Bronchial epithelial cell (primary cell): ENCODE measurements at regions not wholly inside any gene's neighbourhood (a gene's known extent, or its start where the extent isn't known, plus 50 kb on each side); places are given as distances from the start of the nearest gene placed in this dataset.

Source experiments
- DNase-seq: peaks from one replicate; pipeline ENCODE4 v3.0.0-alpha.2; 2010; ENCODE audit warnings: low read depth
- FAIRE-seq: peaks from 2 replicates; lab custom pipeline; 2011; peaks lifted over from hg19 to GRCh38; lab: Jason Lieb, UNC
- H3K27me3 ChIP-seq: 2 replicates; pipeline ENCODE4 v1.5.1; 2011; ENCODE audit warnings: low read length; ENCODE audit not compliant: control insufficient read depth, insufficient read depth
- H3K36me3 ChIP-seq: 2 replicates; pipeline ENCODE4 v1.5.1; 2011; ENCODE audit warnings: low read length; ENCODE audit not compliant: control insufficient read depth, insufficient read depth
- H3K4me3 ChIP-seq: 2 replicates; pipeline ENCODE4 v1.5.1; 2011; ENCODE audit warnings: mild to moderate bottlenecking, low read depth, low read length, control low read depth
- TF ChIP-seq, protein P1 (sequence below): IDR thresholded peaks from 2 replicates; pipeline ENCODE4 v1.5.1; 2011; ENCODE audit warnings: mild to moderate bottlenecking, moderate library complexity, low read length, control low read depth, inconsistent platforms; ENCODE audit not compliant: insufficient read depth, severe bottlenecking

- no peak for FAIRE-seq
- no peak for DNase-seq
- TF ChIP-seq, protein P1, sequence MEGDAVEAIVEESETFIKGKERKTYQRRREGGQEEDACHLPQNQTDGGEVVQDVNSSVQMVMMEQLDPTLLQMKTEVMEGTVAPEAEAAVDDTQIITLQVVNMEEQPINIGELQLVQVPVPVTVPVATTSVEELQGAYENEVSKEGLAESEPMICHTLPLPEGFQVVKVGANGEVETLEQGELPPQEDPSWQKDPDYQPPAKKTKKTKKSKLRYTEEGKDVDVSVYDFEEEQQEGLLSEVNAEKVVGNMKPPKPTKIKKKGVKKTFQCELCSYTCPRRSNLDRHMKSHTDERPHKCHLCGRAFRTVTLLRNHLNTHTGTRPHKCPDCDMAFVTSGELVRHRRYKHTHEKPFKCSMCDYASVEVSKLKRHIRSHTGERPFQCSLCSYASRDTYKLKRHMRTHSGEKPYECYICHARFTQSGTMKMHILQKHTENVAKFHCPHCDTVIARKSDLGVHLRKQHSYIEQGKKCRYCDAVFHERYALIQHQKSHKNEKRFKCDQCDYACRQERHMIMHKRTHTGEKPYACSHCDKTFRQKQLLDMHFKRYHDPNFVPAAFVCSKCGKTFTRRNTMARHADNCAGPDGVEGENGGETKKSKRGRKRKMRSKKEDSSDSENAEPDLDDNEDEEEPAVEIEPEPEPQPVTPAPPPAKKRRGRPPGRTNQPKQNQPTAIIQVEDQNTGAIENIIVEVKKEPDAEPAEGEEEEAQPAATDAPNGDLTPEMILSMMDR: no peak
- H3K4me3 ChIP-seq: no peak overlapping the region
- no peaks in the 10 kb centered on the region for H3K36me3 ChIP-seq
- no peaks in the 10 kb centered on the region for H3K27me3 ChIP-seq
Observed at GRCh38 chr1:82110366-82111254, 309.9 kb downstream of the ADGRL2 start.

- Histone ChIP-seq H3K4me3 (no peak overlapping the region), H3K27me3 (no peaks in the 10 kb centered on the region), H3K36me3 (no peaks in the 10 kb centered on the region)
- FAIRE-seq: no peak
- TF ChIP-seq, protein P1: no peak
- DNase-seq: no peak
Observed at GRCh38 chr1:82108843-82109242, 308.1 kb downstream of the ADGRL2 start.

- no peak for FAIRE-seq
- H3K36me3 ChIP-seq: no peaks in the 10 kb centered on the region
- no peak for DNase-seq
- TF ChIP-seq, protein P1: no peak
- no peak overlapping the region for H3K4me3 ChIP-seq
- H3K27me3 ChIP-seq: no peaks in the 10 kb centered on the region
Observed at GRCh38 chr1:82106672-82107071, 305.9 kb downstream of the ADGRL2 start.

- Histone ChIP-seq H3K36me3 (no peaks in the 10 kb centered on the region), H3K4me3 (no peak overlapping the region), H3K27me3 (no peaks in the 10 kb centered on the region)
- TF ChIP-seq, protein P1: no peak
- DNase-seq: peak; percentile 10
- FAIRE-seq: no peak
Observed at GRCh38 chr1:82099170-82099569, 298.4 kb downstream of the ADGRL2 start.

DNA sequence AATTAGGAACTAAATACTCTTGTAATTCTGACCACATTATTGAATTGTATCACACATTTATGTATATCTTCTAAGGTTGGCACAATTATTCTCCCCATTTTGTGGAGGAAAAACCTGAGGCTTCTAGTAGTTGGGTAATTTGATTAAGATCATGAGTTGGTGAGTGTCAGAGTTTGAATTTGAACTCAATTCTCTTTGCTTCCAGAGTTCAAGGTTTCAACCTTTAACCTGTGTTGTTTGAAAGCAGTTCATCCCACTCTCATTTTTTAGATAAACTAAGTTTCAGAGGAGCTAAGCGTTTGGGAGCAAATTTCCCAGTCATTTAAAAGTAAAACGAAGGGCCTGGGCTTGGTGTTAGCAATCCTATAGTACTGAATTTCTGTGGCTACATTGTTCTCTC, 293.4 kb downstream of the ADGRL2 start:
- no peaks in the 10 kb centered on the region for H3K36me3 ChIP-seq
- no peak for FAIRE-seq
- TF ChIP-seq, protein P1: no peak

More for the DNA sequence above, 293.4 kb downstream of the ADGRL2 start:
- no peak overlapping the region for H3K4me3 ChIP-seq
- H3K27me3 ChIP-seq: no peaks in the 10 kb centered on the region
- DNase-seq: no peak
